T-helper 1 cell treated with Interleukin-12 subunit alpha and Interleukin-12 subunit beta and Interleukin-4 antibody, amounts not matched to agents 30 μg/mL and 1 μg/mL, for 36 hours (primary cell): ENCODE measurements at regions not wholly inside any gene's neighbourhood (a gene's known extent, or its start where the extent isn't known, plus 50 kb on each side); places are given as distances from the start of the nearest gene placed in this dataset.

Experiments
- H3K27ac Mint-ChIP-seq: one replicate; pipeline ENCODE4 v1.8.0; 2021; ENCODE audit warnings: mild to moderate bottlenecking, mixed read lengths
- H3K27me3 Mint-ChIP-seq: one replicate; pipeline ENCODE4 v1.8.0; 2021; ENCODE audit warnings: low read depth, mixed read lengths
- H3K36me3 Mint-ChIP-seq: one replicate; pipeline ENCODE4 v1.8.0; 2021; ENCODE audit warnings: low read depth, mixed read lengths
- H3K4me1 Mint-ChIP-seq: one replicate; pipeline ENCODE4 v1.8.0; 2021; ENCODE audit warnings: low read depth, mixed read lengths
- H3K4me3 Mint-ChIP-seq: one replicate; pipeline ENCODE4 v1.8.0; 2021; ENCODE audit warnings: mild to moderate bottlenecking, moderate library complexity, mixed read lengths
- H3K9me3 Mint-ChIP-seq: one replicate; pipeline ENCODE4 v1.8.0; 2021; ENCODE audit warnings: mixed read lengths

- Mint-ChIP-seq H3K27ac (no peak overlapping the region), H3K36me3 (peaks cover 8% of the 10 kb centered on the region), H3K9me3 (peaks cover 35% of the 10 kb centered on the region), H3K4me3 (no peak overlapping the region), H3K27me3 (no peaks in the 10 kb centered on the region), H3K4me1 (peaks cover 14% of the 10 kb centered on the region)
These were observed 453.2 kb downstream of the LPIN1 start for GRCh38 chr2:12199491-12200211.

- H3K4me1 Mint-ChIP-seq = peaks cover 10% of the 10 kb centered on the region
- H3K9me3 Mint-ChIP-seq = peaks cover 27% of the 10 kb centered on the region
- H3K27me3 Mint-ChIP-seq = no peaks in the 10 kb centered on the region
- H3K4me3 Mint-ChIP-seq = no peak overlapping the region
- H3K27ac Mint-ChIP-seq = no peak overlapping the region
- peaks cover 4% of the 10 kb centered on the region for H3K36me3 Mint-ChIP-seq
These were observed 454.9 kb downstream of the LPIN1 start for GRCh38 chr2:12201369-12201768.

- H3K27me3 Mint-ChIP-seq = no peaks in the 10 kb centered on the region
- H3K4me3 Mint-ChIP-seq = no peak overlapping the region
- peaks cover 1% of the 10 kb centered on the region for H3K4me1 Mint-ChIP-seq
- H3K27ac Mint-ChIP-seq = no peak overlapping the region
- peaks cover 18% of the 10 kb centered on the region for H3K9me3 Mint-ChIP-seq
- H3K36me3 Mint-ChIP-seq = peaks cover 3% of the 10 kb centered on the region
These were observed 456.1 kb downstream of the LPIN1 start for GRCh38 chr2:12202313-12203075.

- H3K4me3 Mint-ChIP-seq = no peak overlapping the region
These were observed 457.1 kb downstream of the LPIN1 start for GRCh38 chr2:12203528-12203927.

GRCh38 chr2:12205086-12205485 lies 458.7 kb downstream of the LPIN1 start:
- Mint-ChIP-seq H3K4me3 (no peak overlapping the region), H3K36me3 (no peaks in the 10 kb centered on the region), H3K9me3 (peaks cover 8% of the 10 kb centered on the region), H3K4me1 (peaks cover 1% of the 10 kb centered on the region), H3K27me3 (no peaks in the 10 kb centered on the region), H3K27ac (no peak overlapping the region)

More at GRCh38 chr2:12203528-12203927, 457.1 kb downstream of the LPIN1 start:
- peaks cover 8% of the 10 kb centered on the region for H3K9me3 Mint-ChIP-seq
- H3K36me3 Mint-ChIP-seq = no peaks in the 10 kb centered on the region
- H3K27ac Mint-ChIP-seq = no peak overlapping the region
- no peaks in the 10 kb centered on the region for H3K27me3 Mint-ChIP-seq
- H3K4me1 Mint-ChIP-seq = peaks cover 1% of the 10 kb centered on the region

- no peaks in the 10 kb centered on the region for H3K4me1 Mint-ChIP-seq
- H3K4me3 Mint-ChIP-seq = no peak overlapping the region
- H3K36me3 Mint-ChIP-seq = no peaks in the 10 kb centered on the region
- no peaks in the 10 kb centered on the region for H3K27me3 Mint-ChIP-seq
- peaks cover 8% of the 10 kb centered on the region for H3K9me3 Mint-ChIP-seq
- H3K27ac Mint-ChIP-seq = no peak overlapping the region
These were observed 461.1 kb downstream of the LPIN1 start for GRCh38 chr2:12207491-12207890.

GRCh38 chr2:12210016-12210933 lies 463.8 kb downstream of the LPIN1 start:
- Mint-ChIP-seq H3K27ac (no peak overlapping the region), H3K9me3 (peaks cover 3% of the 10 kb centered on the region), H3K27me3 (no peaks in the 10 kb centered on the region), H3K4me3 (no peak overlapping the region), H3K4me1 (no peaks in the 10 kb centered on the region), H3K36me3 (no peaks in the 10 kb centered on the region)

- no peaks in the 10 kb centered on the region for H3K36me3 Mint-ChIP-seq
- H3K27me3 Mint-ChIP-seq = no peaks in the 10 kb centered on the region
- no peak overlapping the region for H3K27ac Mint-ChIP-seq
- H3K4me1 Mint-ChIP-seq = no peaks in the 10 kb centered on the region
- no peak overlapping the region for H3K4me3 Mint-ChIP-seq
- no peaks in the 10 kb centered on the region for H3K9me3 Mint-ChIP-seq
These were observed 465.1 kb downstream of the LPIN1 start for GRCh38 chr2:12211326-12212175.

GRCh38 chr2:12212841-12213597 lies 466.6 kb downstream of the LPIN1 start:
- Mint-ChIP-seq H3K27me3 (no peaks in the 10 kb centered on the region), H3K27ac (no peak overlapping the region), H3K9me3 (no peaks in the 10 kb centered on the region), H3K4me3 (no peak overlapping the region), H3K36me3 (no peaks in the 10 kb centered on the region), H3K4me1 (no peaks in the 10 kb centered on the region)

- H3K27ac Mint-ChIP-seq = no peak overlapping the region
- H3K36me3 Mint-ChIP-seq = no peaks in the 10 kb centered on the region
- peaks cover 6% of the 10 kb centered on the region for H3K27me3 Mint-ChIP-seq
These were observed 470.7 kb downstream of the LPIN1 start for GRCh38 chr2:12217175-12217574.

GRCh38 chr2:12219761-12220160 lies 473.3 kb downstream of the LPIN1 start:
- Mint-ChIP-seq H3K9me3 (peaks cover 41% of the 10 kb centered on the region), H3K4me3 (no peak overlapping the region), H3K4me1 (no peaks in the 10 kb centered on the region), H3K36me3 (peaks cover 10% of the 10 kb centered on the region), H3K27me3 (peaks cover 6% of the 10 kb centered on the region), H3K27ac (no peak overlapping the region)

More at GRCh38 chr2:12217175-12217574, 470.7 kb downstream of the LPIN1 start:
- Mint-ChIP-seq H3K9me3 (peaks cover 18% of the 10 kb centered on the region), H3K4me3 (no peak overlapping the region), H3K4me1 (no peaks in the 10 kb centered on the region)

GRCh38 chr2:12221584-12221983 lies 475.2 kb downstream of the LPIN1 start:
- peaks cover 6% of the 10 kb centered on the region for H3K27me3 Mint-ChIP-seq
- peaks cover 57% of the 10 kb centered on the region for H3K9me3 Mint-ChIP-seq
- H3K4me3 Mint-ChIP-seq = no peak overlapping the region

GRCh38 chr2:12222554-12222953 lies 476.1 kb downstream of the LPIN1 start:
- Mint-ChIP-seq H3K27ac (no peak overlapping the region), H3K36me3 (peaks cover 12% of the 10 kb centered on the region), H3K9me3 (peaks cover 61% of the 10 kb centered on the region), H3K27me3 (peaks cover 6% of the 10 kb centered on the region), H3K4me3 (no peak overlapping the region), H3K4me1 (no peaks in the 10 kb centered on the region)

More at GRCh38 chr2:12221584-12221983, 475.2 kb downstream of the LPIN1 start:
- peaks cover 12% of the 10 kb centered on the region for H3K36me3 Mint-ChIP-seq
- no peak overlapping the region for H3K27ac Mint-ChIP-seq
- H3K4me1 Mint-ChIP-seq = no peaks in the 10 kb centered on the region
